A549 (cell line): ENCODE measurements at regions not wholly inside any gene's neighbourhood (a gene's known extent, or its start where the extent isn't known, plus 50 kb on each side); places are given as distances from the start of the nearest gene placed in this dataset.

Source experiments
- ATAC-seq, 2 experiments: fragments of 200-7000 bp in 1 of 2; fragments of >200 bp in 1 of 2; cut with Nextera tagmentation in 1 of 2; cut with Tn5 transposase in 1 of 2; 3 replicates each; pipeline versions ENCODE4 v1.8.0 to v1.9.1; 2018 to 2020; ENCODE audit warnings: mild to moderate bottlenecking in 1 of 2, moderate library complexity in 1 of 2
- CTCF ChIA-PET: fragments of 300-600 bp; sonication (Branson Sonifier 250); formaldehyde crosslinking; extraction: SDS; loops from one replicate; lab custom pipeline; 2021; ENCODE audit warnings: antibody characterized with exemption, inconsistent platforms; lab: Yijun Ruan, JAX
- POLR2A ChIA-PET: fragments of 350-600 bp; formaldehyde crosslinking; extraction: SDS; loops from one replicate; lab custom pipeline; 2021; ENCODE audit warnings: antibody characterized with exemption, inconsistent platforms; lab: Yijun Ruan, JAX
- DNase-seq, 2 experiments: peaks; one replicate each; pipeline versions ENCODE4 v3.0.0 to v3.0.0-alpha.2; 2011 to 2016; ENCODE audit warnings: low read depth in 1 of 2, low spot score in 1 of 2
- FAIRE-seq: peaks from 2 replicates; lab custom pipeline; 2011; peaks lifted over from hg19 to GRCh38; lab: Jason Lieb, UNC
- H3K27ac ChIP-seq, 2 experiments: fragments of >200 bp; sonication (Bioruptor Twin); formaldehyde crosslinking; 3 replicates each; pipeline ENCODE4 v1.5.1; 2016 to 2017
- H3K4me1 ChIP-seq: fragments of >200 bp; sonication (Bioruptor Twin); formaldehyde crosslinking; 3 replicates; pipeline ENCODE4 v1.6.1; 2016
- H3K4me2 ChIP-seq: fragments of >200 bp; sonication (Bioruptor Twin); formaldehyde crosslinking; 3 replicates; pipeline ENCODE4 v1.6.1; 2016
- H3K4me3 ChIP-seq: fragments of >200 bp; sonication (Bioruptor Twin); formaldehyde crosslinking; 3 replicates; pipeline ENCODE4 v1.5.1; 2016
- H3K9me3 ChIP-seq: fragments of >200 bp; sonication (Bioruptor Twin); formaldehyde crosslinking; 3 replicates; pipeline ENCODE4 v1.6.1; 2016
- CBX8 ChIP-seq: fragments of 200-600 bp; sonication (generic); IDR thresholded peaks from 2 replicates; pipeline ENCODE4 v1.6.1; 2016
- CTCF ChIP-seq: fragments of >200 bp; sonication (Bioruptor Twin); formaldehyde crosslinking; IDR thresholded peaks from 3 replicates; pipeline ENCODE4 v1.5.1; 2016
- EP300 ChIP-seq, 2 experiments: fragments of >200 bp; sonication (Bioruptor Twin); formaldehyde crosslinking; IDR thresholded peaks; 2 replicates in 1 of 2; 3 replicates in 1 of 2; pipeline ENCODE4 v1.6.1; 2016 to 2017
- FOXS1 ChIP-seq: fragments of 250-450 bp; sonication (Bioruptor Pico); IDR thresholded peaks from 2 replicates; pipeline ENCODE4 v1.5.0; 2020; ENCODE audit warnings: mild to moderate bottlenecking, moderate library complexity
- GATA3 ChIP-seq: IDR thresholded peaks from 2 replicates; pipeline ENCODE4 v1.6.1; 2012; ENCODE audit warnings: borderline replicate concordance
- HDAC2 ChIP-seq: fragments of 200-600 bp; sonication (generic); IDR thresholded peaks from 2 replicates; pipeline ENCODE4 v1.6.1; 2016
- HES2 ChIP-seq: fragments of >200 bp; sonication (Bioruptor Twin); formaldehyde crosslinking; IDR thresholded peaks from 2 replicates; pipeline ENCODE4 v1.6.1; 2016
- HMGXB4 ChIP-seq: fragments of 250-450 bp; sonication (Bioruptor Pico); IDR thresholded peaks from 2 replicates; pipeline ENCODE4 v1.5.0; 2021; ENCODE audit warnings: mild to moderate bottlenecking, moderate library complexity, borderline replicate concordance
- JUNB ChIP-seq: fragments of >200 bp; sonication (Bioruptor Twin); formaldehyde crosslinking; IDR thresholded peaks from 2 replicates; pipeline ENCODE4 v1.6.1; 2016
- MAFK ChIP-seq: fragments of 450-650 bp; IDR thresholded peaks from 2 replicates; pipeline ENCODE4 v1.6.1; 2014; ENCODE audit not compliant: partially characterized antibody
- MAX ChIP-seq: IDR thresholded peaks from 2 replicates; pipeline ENCODE4 v1.6.1; 2012
- MAZ ChIP-seq: fragments of 150-350 bp; IDR thresholded peaks from 2 replicates; pipeline ENCODE4 v1.6.1; 2014; ENCODE audit warnings: antibody characterized with exemption, low read depth, low read length, borderline replicate concordance
- MYC ChIP-seq: IDR thresholded peaks from 2 replicates; pipeline ENCODE4 v1.6.1; 2012; ENCODE audit warnings: mild to moderate bottlenecking, inconsistent platforms, low read length, improper control_type of control experiment, borderline replicate concordance
- POLR2A ChIP-seq: IDR thresholded peaks from 2 replicates; pipeline ENCODE4 v1.6.1; 2012; ENCODE audit warnings: mild to moderate bottlenecking, low read length
- POLR2AphosphoS2 ChIP-seq: conservative IDR thresholded peaks from 2 replicates; pipeline ENCODE4 v1.6.1; 2012; ENCODE audit warnings: low read length, improper control_type of control experiment, inconsistent platforms
- RNF2 ChIP-seq: fragments of 200-600 bp; sonication (generic); IDR thresholded peaks from 2 replicates; pipeline ENCODE4 v1.6.1; 2016; ENCODE audit warnings: low read depth, mild to moderate bottlenecking, antibody characterized with exemption, moderate library complexity, borderline replicate concordance
- SMC3 ChIP-seq: fragments of >200 bp; sonication (Bioruptor Twin); formaldehyde crosslinking; IDR thresholded peaks from 3 replicates; pipeline ENCODE4 v1.6.1; 2018; ENCODE audit warnings: inconsistent platforms
- ZFP36 ChIP-seq: fragments of 450-650 bp; IDR thresholded peaks from 2 replicates; pipeline ENCODE4 v1.6.1; 2014; ENCODE audit warnings: borderline replicate concordance; ENCODE audit not compliant: partially characterized antibody
- WGBS: methylation state at CpG from one replicate; pipeline ENCODE4 v1.1.6; 2017; ENCODE audit errors: missing lambda C conversion rate; 5-methylcytosine and 5-hydroxymethylcytosine counted together

GRCh38 chr13:63377986-63378385 is 1962.3 kb upstream of the PCDH20 start:
- H3K4me1 ChIP-seq = no peaks in the 10 kb centered on the region
- ChIA-PET POLR2A (no interaction called here), CTCF (no interaction called here)
- no peak for TF ChIP-seq CBX8
- no peak for TF ChIP-seq POLR2AphosphoS2
- TF ChIP-seq HES2 = no peak
- no peak for TF ChIP-seq HMGXB4 (CRISPR knock-in tag)
- no peak for TF ChIP-seq RNF2
- TF ChIP-seq FOXS1 = no peak
- no peak for TF ChIP-seq JUNB
- no peak for TF ChIP-seq MAFK
- TF ChIP-seq EP300 (IDR thresholded peaks at IDR 0.05) = no peak
- TF ChIP-seq MYC = no peak
- no peak for TF ChIP-seq POLR2A
- no peak overlapping the region for H3K4me2 ChIP-seq
- H3K4me3 ChIP-seq = no peak overlapping the region
- DNase-seq = no peak
- H3K27ac ChIP-seq = no peak overlapping the region
- ATAC-seq = no peak
- WGBS = 23% methylated on average over 2 of the region's 2 CpGs
- no peaks in the 10 kb centered on the region for H3K9me3 ChIP-seq
- no peak for FAIRE-seq

GRCh38 chr13:63370101-63370500 is 1954.5 kb upstream of the PCDH20 start:
- WGBS = 3% methylated on average over 1 of the region's 1 CpG
- H3K4me2 ChIP-seq = no peak overlapping the region
- no peak for DNase-seq
- H3K9me3 ChIP-seq = no peaks in the 10 kb centered on the region
- FAIRE-seq = no peak
- H3K27ac ChIP-seq = no peak overlapping the region
- POLR2A ChIA-PET = no interaction called here
- H3K4me3 ChIP-seq = no peak overlapping the region
- ATAC-seq = no peak
- CTCF ChIA-PET = no interaction called here
- H3K4me1 ChIP-seq = no peaks in the 10 kb centered on the region
- TF ChIP-seq SMC3 (no peak), MAFK (peak; percentile 37)
- TF ChIP-seq, all 56 proteins: peak for 1

GRCh38 chr13:63367522-63368198 is 1952.0 kb upstream of the PCDH20 start:
- no peak overlapping the region for H3K4me3 ChIP-seq
- H3K27ac ChIP-seq = no peak overlapping the region
- no peaks in the 10 kb centered on the region for H3K9me3 ChIP-seq
- POLR2A ChIA-PET = no interaction called here
- 15% methylated on average over 3 of the region's 3 CpGs for WGBS
- H3K4me2 ChIP-seq = no peak overlapping the region
- no peak for DNase-seq
- no peaks in the 10 kb centered on the region for H3K4me1 ChIP-seq
- TF ChIP-seq MAZ = no peak
- no peak for TF ChIP-seq GATA3
- TF ChIP-seq HDAC2 = no peak
- no peak for TF ChIP-seq MAFK
- no peak for TF ChIP-seq MYC
- no peak for TF ChIP-seq HES2
- TF ChIP-seq JUNB = no peak
- no peak for TF ChIP-seq CTCF
- TF ChIP-seq MAX = no peak
- TF ChIP-seq ZFP36 = no peak
- FAIRE-seq = no peak
- no peak for ATAC-seq
- CTCF ChIA-PET = no interaction called here
